GM18502 (cell line): ENCODE measurements at regions not wholly inside any gene's neighbourhood (a gene's known extent, or its start where the extent isn't known, plus 50 kb on each side); places are given as distances from the start of the nearest gene placed in this dataset.

Experiments used
- ATAC-seq: cut with Tn5 transposase; IDR thresholded peaks from one replicate; pipeline ENCODE4 v1.9.1; 2021; ENCODE audit warnings: mild to moderate bottlenecking; ENCODE audit not compliant: unreplicated experiment, poor library complexity

GRCh38 chr9:89786655-89787054 is 181.8 kb downstream of the GADD45G start:
- no peak for ATAC-seq

- no peak for ATAC-seq
These were observed 182.8 kb downstream of the GADD45G start for GRCh38 chr9:89787595-89787994.

- ATAC-seq = no peak
These were observed 183.6 kb downstream of the GADD45G start for GRCh38 chr9:89788434-89788833.

GRCh38 chr9:89789922-89790510 is 185.2 kb downstream of the GADD45G start:
- ATAC-seq = no peak

- ATAC-seq = no peak
These were observed 185.8 kb downstream of the GADD45G start for GRCh38 chr9:89790542-89791109.

GRCh38 chr9:89791754-89792153 is 186.9 kb downstream of the GADD45G start:
- ATAC-seq = no peak

- no peak for ATAC-seq
These were observed 187.6 kb downstream of the GADD45G start for GRCh38 chr9:89792189-89793123.

GRCh38 chr9:89793124-89793495 is 188.3 kb downstream of the GADD45G start:
- ATAC-seq = no peak

GRCh38 chr9:89793551-89793950 is 188.7 kb downstream of the GADD45G start:
- no peak for ATAC-seq

- ATAC-seq = no peak
These were observed 190.1 kb downstream of the GADD45G start for GRCh38 chr9:89794918-89795317.

GRCh38 chr9:89795538-89796195 is 190.9 kb downstream of the GADD45G start:
- ATAC-seq = no peak

GRCh38 chr9:89796606-89797005 is 191.8 kb downstream of the GADD45G start:
- ATAC-seq = no peak

- no peak for ATAC-seq
These were observed 192.4 kb downstream of the GADD45G start for GRCh38 chr9:89797255-89797654.

GRCh38 chr9:89797937-89798455 is 193.2 kb downstream of the GADD45G start:
- no peak for ATAC-seq

- ATAC-seq = no peak
These were observed 193.8 kb downstream of the GADD45G start for GRCh38 chr9:89798547-89799120.

GRCh38 chr9:89799221-89799620 is 194.4 kb downstream of the GADD45G start:
- no peak for ATAC-seq

- ATAC-seq = no peak
These were observed 195.0 kb downstream of the GADD45G start for GRCh38 chr9:89799766-89800165.

- ATAC-seq = no peak
These were observed 196.5 kb downstream of the GADD45G start for GRCh38 chr9:89801341-89801740.

GRCh38 chr9:89801742-89802670 is 197.2 kb downstream of the GADD45G start:
- ATAC-seq = no peak
